H1 (cell line): ENCODE measurements at regions not wholly inside any gene's neighbourhood (a gene's known extent, or its start where the extent isn't known, plus 50 kb on each side); places are given as distances from the start of the nearest gene placed in this dataset.

Source experiments
- BRCA1 ChIP-seq: IDR thresholded peaks from 2 replicates; pipeline ENCODE4 v1.6.1; 2012; ENCODE audit warnings: low read depth, low read length, improper control_type of control experiment
- SAP30 ChIP-seq: fragments of 300-600 bp; sonication (generic); IDR thresholded peaks from 2 replicates; pipeline ENCODE4 v1.7.1; 2012; ENCODE audit warnings: low read length, moderate library complexity, mild to moderate bottlenecking, inconsistent platforms; ENCODE audit not compliant: insufficient read depth, insufficient replicate concordance

GRCh38 chr18:78390348-78390951 lies 589.2 kb upstream of the SALL3 start (continued):
- TF ChIP-seq SAP30 (no peak), BRCA1 (no peak)
